ENCODE measurements at regions not wholly inside any gene's neighbourhood (a gene's known extent, or its start where the extent isn't known, plus 50 kb on each side); places are given as distances from the start of the nearest gene placed in this dataset.

- TF ChIP-seq CTCF (IDR thresholded peaks at IDR 0.05; ENCODE audit: extremely low read depth, insufficient read depth, missing control alignments), result no peak
- in situ Hi-C loops (cut with MboI; ENCODE audit: low pct_unique_long_range_greater_than_20kb, low sequenced_read_pairs, unreplicated experiment), result no loop called here
- no peak for DNase-seq (ENCODE audit: low spot score)
Measured at GRCh38 chr13:26463848-26464247, 93.6 kb upstream of the WASF3 start.

GRCh38 chr13:26465514-26465913 lies 92.0 kb upstream of the WASF3 start:
- no peak for TF ChIP-seq CTCF (IDR thresholded peaks at IDR 0.05; ENCODE audit: extremely low read depth, insufficient read depth, missing control alignments)
- in situ Hi-C loops (cut with MboI; ENCODE audit: low pct_unique_long_range_greater_than_20kb, low sequenced_read_pairs, unreplicated experiment), result no loop called here
- DNase-seq (ENCODE audit: low spot score), result no peak

GRCh38 chr13:26465954-26466353 lies 91.5 kb upstream of the WASF3 start:
- in situ Hi-C loops (cut with MboI; ENCODE audit: low pct_unique_long_range_greater_than_20kb, low sequenced_read_pairs, unreplicated experiment), result no loop called here
- TF ChIP-seq CTCF (IDR thresholded peaks at IDR 0.05; ENCODE audit: extremely low read depth, insufficient read depth, missing control alignments), result no peak
- DNase-seq (ENCODE audit: low spot score), result no peak

- in situ Hi-C loops (cut with MboI; ENCODE audit: low pct_unique_long_range_greater_than_20kb, low sequenced_read_pairs, unreplicated experiment), result no loop called here
- no peak for DNase-seq (ENCODE audit: low spot score)
- no peak for TF ChIP-seq CTCF (IDR thresholded peaks at IDR 0.05; ENCODE audit: extremely low read depth, insufficient read depth, missing control alignments)
Measured at GRCh38 chr13:26468265-26468801, 89.2 kb upstream of the WASF3 start.

DNA sequence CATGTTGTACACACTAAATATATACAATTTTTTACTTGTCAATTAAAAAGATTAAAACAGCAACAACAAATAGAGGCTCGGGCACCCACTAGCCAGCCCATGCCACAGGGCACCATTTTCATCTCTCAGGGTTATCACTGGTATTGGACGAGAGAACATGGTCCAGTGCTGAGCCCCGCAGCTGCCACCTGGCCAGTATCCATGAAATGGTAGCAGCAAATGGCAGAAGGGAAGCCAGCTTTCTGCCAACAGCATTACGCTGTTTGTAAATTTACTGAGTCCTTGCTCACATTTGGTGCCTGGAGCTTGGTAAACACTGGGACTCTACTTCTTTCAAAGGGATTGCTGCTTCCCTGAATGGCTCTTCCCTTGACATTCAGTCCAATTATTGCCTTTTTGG lies 87.9 kb upstream of the WASF3 start:
- in situ Hi-C loops (cut with MboI; ENCODE audit: low pct_unique_long_range_greater_than_20kb, low sequenced_read_pairs, unreplicated experiment), result no loop called here

DNA sequence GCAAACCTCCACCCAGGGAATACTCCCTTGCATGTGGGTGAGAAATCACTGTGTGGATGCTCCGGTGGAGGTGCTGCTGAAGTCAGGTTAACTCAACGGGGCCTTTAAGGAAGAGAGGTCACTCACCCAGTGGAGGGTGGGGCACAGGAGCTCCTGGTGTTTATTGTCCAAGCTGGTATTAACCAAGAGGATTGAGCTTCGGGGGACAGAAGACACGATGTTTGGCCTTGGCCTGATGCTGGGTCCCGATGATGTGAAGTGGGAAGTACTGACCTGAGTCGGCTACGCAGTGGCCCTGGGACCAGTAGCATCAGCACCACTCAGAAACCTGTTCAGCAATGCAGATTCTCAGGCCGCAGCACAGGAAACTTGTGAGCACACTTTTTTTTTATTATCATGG lies 85.7 kb upstream of the WASF3 start:
- in situ Hi-C loops (cut with MboI; ENCODE audit: low pct_unique_long_range_greater_than_20kb, low sequenced_read_pairs, unreplicated experiment), result no loop called here
- DNase-seq (ENCODE audit: low spot score), result no peak

More for the DNA sequence above, 87.9 kb upstream of the WASF3 start:
- no peak for TF ChIP-seq CTCF (IDR thresholded peaks at IDR 0.05; ENCODE audit: extremely low read depth, insufficient read depth, missing control alignments)
- DNase-seq (ENCODE audit: low spot score), result peak; percentile 0

More for the DNA sequence above, 85.7 kb upstream of the WASF3 start:
- TF ChIP-seq CTCF (IDR thresholded peaks at IDR 0.05; ENCODE audit: extremely low read depth, insufficient read depth, missing control alignments), result no peak
